ENCODE measurements at regions not wholly inside any gene's neighbourhood (a gene's known extent, or its start where the extent isn't known, plus 50 kb on each side); places are given as distances from the start of the nearest gene placed in this dataset.

GRCh38 chr12:75596406-75596805 lies 85.0 kb upstream of the KRR1 start:
- ChIA-PET CTCF (no interaction called here), POLR2A (no interaction called here)
- H3K4me1 Mint-ChIP-seq = peaks cover 7% of the 10 kb centered on the region
- H3K9me3 Mint-ChIP-seq = peaks cover 18% of the 10 kb centered on the region
- no peak overlapping the region for H3K27ac Mint-ChIP-seq
- no peaks in the 10 kb centered on the region for H3K36me3 Mint-ChIP-seq
- no peak for ATAC-seq
- no peak for DNase-seq (ENCODE audit: low spot score)
- TF ChIP-seq HMGA2 (CRISPR knock-in tag; IDR thresholded peaks at IDR 0.05) (no peak), GABPB1 (CRISPR knock-in tag; IDR thresholded peaks at IDR 0.05) (no peak), ZNF263 (CRISPR knock-in tag; IDR thresholded peaks at IDR 0.05; ENCODE audit: low read depth) (no peak), E2F5 (CRISPR knock-in tag; IDR thresholded peaks at IDR 0.05) (no peak), ZMAT4 (CRISPR knock-in tag; IDR thresholded peaks at IDR 0.05) (no peak), IRF1 (CRISPR knock-in tag; IDR thresholded peaks at IDR 0.05) (no peak), EMX1 (CRISPR knock-in tag; IDR thresholded peaks at IDR 0.05) (no peak), NFYB (CRISPR knock-in tag; conservative IDR thresholded peaks at IDR 0.05; ENCODE audit: low read depth) (no peak), FOXP4 (CRISPR knock-in tag; IDR thresholded peaks at IDR 0.05) (no peak), SMAD3 (CRISPR knock-in tag; IDR thresholded peaks at IDR 0.05; ENCODE audit: borderline replicate concordance) (no peak)
- TF ChIP-seq, protein P1, sequence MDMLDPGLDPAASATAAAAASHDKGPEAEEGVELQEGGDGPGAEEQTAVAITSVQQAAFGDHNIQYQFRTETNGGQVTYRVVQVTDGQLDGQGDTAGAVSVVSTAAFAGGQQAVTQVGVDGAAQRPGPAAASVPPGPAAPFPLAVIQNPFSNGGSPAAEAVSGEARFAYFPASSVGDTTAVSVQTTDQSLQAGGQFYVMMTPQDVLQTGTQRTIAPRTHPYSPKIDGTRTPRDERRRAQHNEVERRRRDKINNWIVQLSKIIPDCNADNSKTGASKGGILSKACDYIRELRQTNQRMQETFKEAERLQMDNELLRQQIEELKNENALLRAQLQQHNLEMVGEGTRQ (CRISPR knock-in tag; IDR thresholded peaks at IDR 0.05) = no peak
- TF ChIP-seq, protein P2, sequence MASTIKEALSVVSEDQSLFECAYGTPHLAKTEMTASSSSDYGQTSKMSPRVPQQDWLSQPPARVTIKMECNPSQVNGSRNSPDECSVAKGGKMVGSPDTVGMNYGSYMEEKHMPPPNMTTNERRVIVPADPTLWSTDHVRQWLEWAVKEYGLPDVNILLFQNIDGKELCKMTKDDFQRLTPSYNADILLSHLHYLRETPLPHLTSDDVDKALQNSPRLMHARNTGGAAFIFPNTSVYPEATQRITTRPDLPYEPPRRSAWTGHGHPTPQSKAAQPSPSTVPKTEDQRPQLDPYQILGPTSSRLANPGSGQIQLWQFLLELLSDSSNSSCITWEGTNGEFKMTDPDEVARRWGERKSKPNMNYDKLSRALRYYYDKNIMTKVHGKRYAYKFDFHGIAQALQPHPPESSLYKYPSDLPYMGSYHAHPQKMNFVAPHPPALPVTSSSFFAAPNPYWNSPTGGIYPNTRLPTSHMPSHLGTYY (CRISPR knock-in tag; IDR thresholded peaks at IDR 0.05) = no peak
- TF ChIP-seq, protein P3, sequence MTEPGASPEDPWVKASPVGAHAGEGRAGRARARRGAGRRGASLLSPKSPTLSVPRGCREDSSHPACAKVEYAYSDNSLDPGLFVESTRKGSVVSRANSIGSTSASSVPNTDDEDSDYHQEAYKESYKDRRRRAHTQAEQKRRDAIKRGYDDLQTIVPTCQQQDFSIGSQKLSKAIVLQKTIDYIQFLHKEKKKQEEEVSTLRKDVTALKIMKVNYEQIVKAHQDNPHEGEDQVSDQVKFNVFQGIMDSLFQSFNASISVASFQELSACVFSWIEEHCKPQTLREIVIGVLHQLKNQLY (CRISPR knock-in tag; IDR thresholded peaks at IDR 0.05) = no peak
- H3K4me3 Mint-ChIP-seq = no peak overlapping the region
- H3K27me3 Mint-ChIP-seq (ENCODE audit: low read depth) = no peaks in the 10 kb centered on the region

- POLR2A ChIA-PET = no interaction called here
- DNase-seq (ENCODE audit: low spot score) (no peak), ATAC-seq (no peak)
- no peak overlapping the region for H3K27ac Mint-ChIP-seq
- no peaks in the 10 kb centered on the region for H3K36me3 Mint-ChIP-seq
- H3K4me1 Mint-ChIP-seq = peaks cover 7% of the 10 kb centered on the region
- peaks cover 12% of the 10 kb centered on the region for H3K9me3 Mint-ChIP-seq
- no peaks in the 10 kb centered on the region for H3K27me3 Mint-ChIP-seq (ENCODE audit: low read depth)
- H3K4me3 Mint-ChIP-seq = no peak overlapping the region
- CTCF ChIA-PET = interaction anchor here (1.6 kb wide), 1 partner anchor 18 kb away, joined by 3 read pairs; no protein-coding TSS in a partner anchor
- TF ChIP-seq, protein P4, sequence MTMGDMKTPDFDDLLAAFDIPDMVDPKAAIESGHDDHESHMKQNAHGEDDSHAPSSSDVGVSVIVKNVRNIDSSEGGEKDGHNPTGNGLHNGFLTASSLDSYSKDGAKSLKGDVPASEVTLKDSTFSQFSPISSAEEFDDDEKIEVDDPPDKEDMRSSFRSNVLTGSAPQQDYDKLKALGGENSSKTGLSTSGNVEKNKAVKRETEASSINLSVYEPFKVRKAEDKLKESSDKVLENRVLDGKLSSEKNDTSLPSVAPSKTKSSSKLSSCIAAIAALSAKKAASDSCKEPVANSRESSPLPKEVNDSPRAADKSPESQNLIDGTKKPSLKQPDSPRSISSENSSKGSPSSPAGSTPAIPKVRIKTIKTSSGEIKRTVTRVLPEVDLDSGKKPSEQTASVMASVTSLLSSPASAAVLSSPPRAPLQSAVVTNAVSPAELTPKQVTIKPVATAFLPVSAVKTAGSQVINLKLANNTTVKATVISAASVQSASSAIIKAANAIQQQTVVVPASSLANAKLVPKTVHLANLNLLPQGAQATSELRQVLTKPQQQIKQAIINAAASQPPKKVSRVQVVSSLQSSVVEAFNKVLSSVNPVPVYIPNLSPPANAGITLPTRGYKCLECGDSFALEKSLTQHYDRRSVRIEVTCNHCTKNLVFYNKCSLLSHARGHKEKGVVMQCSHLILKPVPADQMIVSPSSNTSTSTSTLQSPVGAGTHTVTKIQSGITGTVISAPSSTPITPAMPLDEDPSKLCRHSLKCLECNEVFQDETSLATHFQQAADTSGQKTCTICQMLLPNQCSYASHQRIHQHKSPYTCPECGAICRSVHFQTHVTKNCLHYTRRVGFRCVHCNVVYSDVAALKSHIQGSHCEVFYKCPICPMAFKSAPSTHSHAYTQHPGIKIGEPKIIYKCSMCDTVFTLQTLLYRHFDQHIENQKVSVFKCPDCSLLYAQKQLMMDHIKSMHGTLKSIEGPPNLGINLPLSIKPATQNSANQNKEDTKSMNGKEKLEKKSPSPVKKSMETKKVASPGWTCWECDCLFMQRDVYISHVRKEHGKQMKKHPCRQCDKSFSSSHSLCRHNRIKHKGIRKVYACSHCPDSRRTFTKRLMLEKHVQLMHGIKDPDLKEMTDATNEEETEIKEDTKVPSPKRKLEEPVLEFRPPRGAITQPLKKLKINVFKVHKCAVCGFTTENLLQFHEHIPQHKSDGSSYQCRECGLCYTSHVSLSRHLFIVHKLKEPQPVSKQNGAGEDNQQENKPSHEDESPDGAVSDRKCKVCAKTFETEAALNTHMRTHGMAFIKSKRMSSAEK (CRISPR knock-in tag; IDR thresholded peaks at IDR 0.05; ENCODE audit: borderline replicate concordance) = no peak
- TF ChIP-seq, protein P5, sequence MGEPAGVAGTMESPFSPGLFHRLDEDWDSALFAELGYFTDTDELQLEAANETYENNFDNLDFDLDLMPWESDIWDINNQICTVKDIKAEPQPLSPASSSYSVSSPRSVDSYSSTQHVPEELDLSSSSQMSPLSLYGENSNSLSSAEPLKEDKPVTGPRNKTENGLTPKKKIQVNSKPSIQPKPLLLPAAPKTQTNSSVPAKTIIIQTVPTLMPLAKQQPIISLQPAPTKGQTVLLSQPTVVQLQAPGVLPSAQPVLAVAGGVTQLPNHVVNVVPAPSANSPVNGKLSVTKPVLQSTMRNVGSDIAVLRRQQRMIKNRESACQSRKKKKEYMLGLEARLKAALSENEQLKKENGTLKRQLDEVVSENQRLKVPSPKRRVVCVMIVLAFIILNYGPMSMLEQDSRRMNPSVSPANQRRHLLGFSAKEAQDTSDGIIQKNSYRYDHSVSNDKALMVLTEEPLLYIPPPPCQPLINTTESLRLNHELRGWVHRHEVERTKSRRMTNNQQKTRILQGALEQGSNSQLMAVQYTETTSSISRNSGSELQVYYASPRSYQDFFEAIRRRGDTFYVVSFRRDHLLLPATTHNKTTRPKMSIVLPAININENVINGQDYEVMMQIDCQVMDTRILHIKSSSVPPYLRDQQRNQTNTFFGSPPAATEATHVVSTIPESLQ (CRISPR knock-in tag; IDR thresholded peaks at IDR 0.05) = no peak
- TF ChIP-seq ZNF138 (CRISPR knock-in tag; conservative IDR thresholded peaks at IDR 0.05) (no peak), CREB1 (CRISPR knock-in tag; IDR thresholded peaks at IDR 0.05) (no peak), SMAD3 (CRISPR knock-in tag; IDR thresholded peaks at IDR 0.05; ENCODE audit: borderline replicate concordance) (no peak), TEAD1 (CRISPR knock-in tag; IDR thresholded peaks at IDR 0.05) (no peak), ZNF671 (CRISPR knock-in tag; IDR thresholded peaks at IDR 0.05) (no peak)
These were observed 81.4 kb upstream of the KRR1 start for GRCh38 chr12:75592638-75593335.

Data from WTC11 (cell line).